K562 (cell line): ENCODE measurements at regions not wholly inside any gene's neighbourhood (a gene's known extent, or its start where the extent isn't known, plus 50 kb on each side); places are given as distances from the start of the nearest gene placed in this dataset.
"Not testable (repeated sequence)": the region's sequence is repeated elsewhere in the genome, so short reads cannot be mapped to it uniquely, and the experiment has no call there.

Experiments
- ATAC-seq: fragments of 200-7000 bp; cut with Tn5 transposase; 3 replicates; pipeline ENCODE4 v1.9.1; 2020; ENCODE audit warnings: moderate library complexity
- BruUV-seq: library from RNA; stranded (reverse); fragments of 400-500 nt; replicated peaks from 2 replicates; lab custom pipeline; 2021; lab: Mats Ljungman, UMichigan
- CTCF ChIA-PET: fragments of 300-600 bp; formaldehyde crosslinking; extraction: SDS; loops from one replicate; lab custom pipeline; 2021; ENCODE audit warnings: low intra/inter-chr PET ratio; lab: Yijun Ruan, JAX
- POLR2A ChIA-PET: fragments of 300-600, 350-650 bp; sonication (Branson Sonifier 250); formaldehyde crosslinking; extraction: SDS; loops from one replicate; lab custom pipeline; 2021; ENCODE audit warnings: antibody characterized with exemption, inconsistent platforms; lab: Yijun Ruan, JAX
- DNase-seq, 4 experiments: peaks; one replicate each; pipeline versions ENCODE4 v3.0.0 to v3.0.0-alpha.2; 2011 to 2018; ENCODE audit warnings: low spot score in 3 of 4, mixed read lengths in 3 of 4; ENCODE audit errors: extremely low read depth in 1 of 4
- FAIRE-seq: peaks from 2 replicates; lab custom pipeline; 2011; peaks lifted over from hg19 to GRCh38; lab: Jason Lieb, UNC
- H2AFZ ChIP-seq: 2 replicates; pipeline ENCODE4 v1.6.0; 2011; ENCODE audit warnings: low read depth, low read length, control low read depth, inconsistent platforms
- H3K27ac ChIP-seq: fragments of 200-600 bp; 3 replicates; pipeline ENCODE4 v1.8.0; 2011; ENCODE audit warnings: low read depth, mild to moderate bottlenecking, control low read depth, inconsistent platforms, low read length, moderate library complexity, mixed read lengths; ENCODE audit errors: extremely low read depth
- H3K27me3 ChIP-seq, 2 experiments: fragments of 300-600 bp in 1 of 2; 2 replicates in 1 of 2; 3 replicates in 1 of 2; pipeline versions ENCODE4 v1.6.0 to v1.8.0; 2011; ENCODE audit warnings: inconsistent platforms in 2 of 2, low read length in 2 of 2, mild to moderate bottlenecking in 1 of 2, mixed read lengths in 1 of 2, moderate library complexity in 1 of 2; ENCODE audit not compliant: control insufficient read depth in 2 of 2, insufficient read depth in 2 of 2
- H3K36me3 ChIP-seq: fragments of 300-600 bp; 3 replicates; pipeline ENCODE4 v1.8.0; 2011; ENCODE audit warnings: mild to moderate bottlenecking, low read length, inconsistent platforms; ENCODE audit not compliant: control insufficient read depth, insufficient read depth
- H3K4me1 ChIP-seq, 2 experiments: fragments of 200-600 bp in 1 of 2; replicated peaks in 1 of 2; 2 replicates in 1 of 2; 3 replicates in 1 of 2; pipeline versions ENCODE4 v1.5.1 to v1.8.0; 2011; ENCODE audit warnings: inconsistent platforms in 2 of 2, low read length in 2 of 2, mild to moderate bottlenecking in 1 of 2, mixed read lengths in 1 of 2, moderate library complexity in 1 of 2; ENCODE audit not compliant: control insufficient read depth in 2 of 2, insufficient read depth in 2 of 2
- H3K4me2 ChIP-seq: 2 replicates; pipeline ENCODE4 v1.6.1; 2011; ENCODE audit warnings: low read length, control low read depth, inconsistent platforms, mixed read lengths; ENCODE audit not compliant: insufficient read depth
- H3K4me3 ChIP-seq: fragments of 200-600 bp; sonication (generic), shearing (Covaris generic); 2 replicates; pipeline ENCODE4 v1.5.1; 2016; ENCODE audit warnings: control low read depth, inconsistent platforms
- H3K79me2 ChIP-seq: fragments of 200-600 bp; 3 replicates; pipeline ENCODE4 v1.8.0; 2011; ENCODE audit warnings: low read length, inconsistent platforms; ENCODE audit not compliant: control insufficient read depth, insufficient read depth
- H3K9ac ChIP-seq, 2 experiments: 2 replicates each; pipeline versions ENCODE4 v1.6.0 to v1.6.1; 2011; ENCODE audit warnings: low read depth in 2 of 2, low read length in 2 of 2, control low read depth in 1 of 2, inconsistent platforms in 1 of 2, mild to moderate bottlenecking in 1 of 2, mixed read lengths in 1 of 2; ENCODE audit not compliant: insufficient read depth in 1 of 2
- H3K9me1 ChIP-seq: one replicate; pipeline ENCODE4 v1.6.0; 2011; ENCODE audit warnings: inconsistent platforms, mild to moderate bottlenecking, low read length, moderate library complexity; ENCODE audit not compliant: control insufficient read depth, insufficient read depth
- H3K9me3 ChIP-seq: replicated peaks from 2 replicates; pipeline ENCODE4 v1.5.1; 2011; ENCODE audit warnings: low read depth, low read length, inconsistent platforms; ENCODE audit not compliant: control insufficient read depth, insufficient read depth
- H4K20me1 ChIP-seq: replicated peaks from 2 replicates; pipeline ENCODE4 v1.6.1; 2011; ENCODE audit warnings: low read length, inconsistent platforms, mixed read lengths; ENCODE audit not compliant: control insufficient read depth, insufficient read depth
- WGBS: fragments of 100-300 bp; shearing (Covaris generic); methylation state at CpG from one replicate; pipeline ENCODE4 v1.1.6; 2016; ENCODE audit warnings: low coverage, mixed read lengths; ENCODE audit not compliant: insufficient coverage; ENCODE audit errors: missing lambda C conversion rate; 5-methylcytosine and 5-hydroxymethylcytosine counted together
- in situ Hi-C: fragments of 300-500 bp; cut with MboI; formaldehyde crosslinking; loops from 4 replicates; pipeline ENCODE4 v1.15.0; 2018; ENCODE audit warnings: inconsistent platforms, mixed read lengths
- intact Hi-C: fragments of 100-400 bp; cut with micrococcal nuclease; formaldehyde crosslinking; loops from 2 replicates; pipeline ENCODE4 v1.14.2; 2022

DNA sequence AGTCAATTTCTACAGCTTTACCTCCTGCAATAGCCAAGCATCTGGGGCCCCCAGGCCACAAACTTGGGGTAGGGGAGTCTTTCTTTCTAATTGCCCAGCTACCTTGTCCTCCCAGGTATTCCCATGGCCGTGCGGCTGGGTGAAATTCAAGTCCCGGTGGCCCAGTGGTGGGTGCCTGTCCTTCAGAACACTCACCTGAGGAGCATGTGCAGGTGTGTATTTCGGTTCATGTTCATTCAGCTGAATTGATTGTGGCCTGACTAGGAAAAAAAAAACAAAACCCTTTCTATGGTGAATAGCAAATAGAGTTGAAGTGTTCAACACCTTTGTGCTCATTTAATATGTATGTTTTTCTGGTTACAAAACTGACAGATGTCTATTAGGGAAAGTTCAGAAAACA, 319.5 kb upstream of the CHRNA7 start:
- H3K27ac ChIP-seq, H3K9me1 ChIP-seq, H3K9me3 ChIP-seq, CTCF ChIA-PET, H3K9ac ChIP-seq, H4K20me1 ChIP-seq, ATAC-seq, POLR2A ChIA-PET, H3K4me1 ChIP-seq, H3K4me2 ChIP-seq, H3K79me2 ChIP-seq, in situ Hi-C loops, intact Hi-C loops, FAIRE-seq, H2AFZ ChIP-seq, H3K4me3 ChIP-seq, H3K27me3 ChIP-seq, H3K36me3 ChIP-seq, BruUV-seq, DNase-seq: not testable (repeated sequence)
- 0% methylated on average over 2 of the region's 4 CpGs for WGBS

DNA sequence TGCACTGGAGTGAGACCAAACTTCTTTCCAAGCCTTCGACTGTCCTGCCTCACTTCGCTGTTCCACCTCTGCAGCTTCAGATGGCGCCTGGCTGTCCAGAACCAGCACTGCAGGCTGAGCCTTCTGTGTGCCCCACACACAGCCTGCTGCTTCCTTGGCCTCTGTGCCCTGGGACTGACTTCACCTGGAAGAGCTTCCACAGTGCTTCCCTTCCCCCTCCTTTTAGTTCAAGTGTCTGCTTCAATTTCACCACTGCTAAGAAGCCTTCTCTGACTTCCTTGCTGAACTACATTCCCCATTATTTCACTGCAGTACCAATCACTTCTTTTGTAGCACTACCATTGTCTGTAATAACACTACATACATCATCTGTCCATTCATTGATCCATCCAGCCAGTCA, 315.1 kb upstream of the CHRNA7 start:
- POLR2A ChIA-PET, ATAC-seq, FAIRE-seq: not testable (repeated sequence)

DNA sequence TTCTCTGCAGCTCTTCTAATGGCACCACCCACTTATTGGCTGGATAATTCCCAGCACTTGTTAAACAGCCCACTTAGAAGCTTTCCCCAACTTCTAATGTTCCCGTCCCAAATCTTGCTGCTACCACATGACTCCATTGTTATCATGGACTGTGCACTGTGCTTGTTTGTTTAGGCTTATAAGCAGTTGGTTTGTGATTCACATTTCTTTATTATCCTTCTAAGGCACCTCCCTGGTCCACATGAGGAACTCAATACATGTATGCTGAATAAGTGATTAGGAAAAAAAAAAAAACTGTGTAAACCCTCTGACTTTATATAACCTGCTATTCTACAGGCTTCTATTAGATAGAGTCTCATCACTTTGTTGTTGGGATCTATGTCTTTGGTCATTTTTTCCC, 311.7 kb upstream of the CHRNA7 start:
- H3K4me2 ChIP-seq, H3K9ac ChIP-seq, H3K79me2 ChIP-seq, ATAC-seq, H3K9me1 ChIP-seq, DNase-seq, H2AFZ ChIP-seq, H3K4me1 ChIP-seq, intact Hi-C loops, POLR2A ChIA-PET, H3K4me3 ChIP-seq, FAIRE-seq, H3K27me3 ChIP-seq, H3K9me3 ChIP-seq, H4K20me1 ChIP-seq, BruUV-seq, CTCF ChIA-PET, H3K36me3 ChIP-seq, H3K27ac ChIP-seq: not testable (repeated sequence)
- in situ Hi-C loops, result loop anchor here (5.0 kb wide), 1 partner anchor 1031 kb away; no protein-coding TSS in a partner anchor
- WGBS, result no CpG with 5 or more reads among the region's 1 CpG

More for the DNA sequence above, 315.1 kb upstream of the CHRNA7 start:
- H3K4me3 ChIP-seq, H4K20me1 ChIP-seq, H3K9me1 ChIP-seq, BruUV-seq, H3K9ac ChIP-seq, H3K36me3 ChIP-seq, CTCF ChIA-PET, H3K4me1 ChIP-seq, H3K9me3 ChIP-seq, H3K27me3 ChIP-seq, intact Hi-C loops, DNase-seq, H2AFZ ChIP-seq, H3K79me2 ChIP-seq, H3K27ac ChIP-seq, H3K4me2 ChIP-seq: not testable (repeated sequence)
- no CpG with 5 or more reads among the region's 3 CpGs for WGBS
- in situ Hi-C loops, result loop anchor here (5.0 kb wide), 1 partner anchor 1028 kb away; no protein-coding TSS in a partner anchor

DNA sequence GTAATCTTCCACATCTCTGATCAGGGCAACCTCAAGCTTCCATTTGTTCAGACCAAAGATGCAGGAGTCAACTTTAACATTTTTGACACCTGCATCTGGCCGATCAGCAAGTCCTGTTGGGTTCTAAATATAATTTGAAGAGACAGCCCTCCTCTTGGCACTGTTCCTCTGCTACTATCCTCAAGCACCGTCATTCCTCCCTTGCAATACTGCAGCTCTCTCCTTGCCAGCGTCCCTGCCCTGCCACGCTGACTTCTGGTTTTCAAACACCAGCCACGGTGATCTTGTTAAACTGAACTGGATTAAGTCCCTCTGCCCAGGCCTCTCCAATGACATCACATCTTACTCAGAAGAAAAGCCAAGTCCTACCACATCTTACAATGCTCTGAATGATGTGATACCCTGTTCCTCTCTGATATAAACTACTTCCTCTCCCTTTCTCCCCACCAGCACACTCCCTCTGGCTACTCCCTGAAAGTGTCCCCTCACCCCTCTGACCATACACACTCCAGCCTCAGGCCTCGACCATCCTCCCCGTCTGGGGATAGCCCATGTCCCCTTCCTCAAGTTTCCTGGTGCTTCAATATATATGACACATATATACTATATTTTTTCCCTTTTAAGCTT, 310.8 kb upstream of the CHRNA7 start:
- H3K4me2 ChIP-seq, DNase-seq, H2AFZ ChIP-seq, CTCF ChIA-PET, H3K9me1 ChIP-seq, FAIRE-seq, ATAC-seq, H3K4me1 ChIP-seq, intact Hi-C loops, POLR2A ChIA-PET, H3K9ac ChIP-seq, H3K27me3 ChIP-seq, H3K27ac ChIP-seq, H3K79me2 ChIP-seq, H3K9me3 ChIP-seq, H3K4me3 ChIP-seq, BruUV-seq, H4K20me1 ChIP-seq, H3K36me3 ChIP-seq: not testable (repeated sequence)
- 0% methylated on average over 3 of the region's 7 CpGs for WGBS
- in situ Hi-C loops, result loop anchor here (5.0 kb wide), 1 partner anchor 1032 kb away; no protein-coding TSS in a partner anchor
